Right lobe of liver (tissue), 4 donors: ENCODE measurements at regions not wholly inside any gene's neighbourhood (a gene's known extent, or its start where the extent isn't known, plus 50 kb on each side); places are given as distances from the start of the nearest gene placed in this dataset.

ENCODE experiments used
- POLR2A ChIP-seq: fragments of 450-650 bp; IDR thresholded peaks from one replicate; pipeline ENCODE4 v1.6.1; 2017; ENCODE audit warnings: antibody characterized with exemption, mild to moderate bottlenecking
- TF ChIP-seq, protein P1 (sequence below), 4 donors: fragments of 200-600 bp in 3 of 4; fragments of 450-650 bp in 1 of 4; IDR thresholded peaks; one replicate each; pipeline versions ENCODE4 v1.5.1 to v1.8.0; 2016 to 2022; ENCODE audit warnings: antibody characterized with exemption in 4 of 4, mild to moderate bottlenecking in 2 of 4
- donor health status: DM: no; HTN: no; CAD: no.
- donor health status: DM: no; HTN: no; CAD: no.
- donor health status: DM: no; HTN: yes; CAD: no.

DNA sequence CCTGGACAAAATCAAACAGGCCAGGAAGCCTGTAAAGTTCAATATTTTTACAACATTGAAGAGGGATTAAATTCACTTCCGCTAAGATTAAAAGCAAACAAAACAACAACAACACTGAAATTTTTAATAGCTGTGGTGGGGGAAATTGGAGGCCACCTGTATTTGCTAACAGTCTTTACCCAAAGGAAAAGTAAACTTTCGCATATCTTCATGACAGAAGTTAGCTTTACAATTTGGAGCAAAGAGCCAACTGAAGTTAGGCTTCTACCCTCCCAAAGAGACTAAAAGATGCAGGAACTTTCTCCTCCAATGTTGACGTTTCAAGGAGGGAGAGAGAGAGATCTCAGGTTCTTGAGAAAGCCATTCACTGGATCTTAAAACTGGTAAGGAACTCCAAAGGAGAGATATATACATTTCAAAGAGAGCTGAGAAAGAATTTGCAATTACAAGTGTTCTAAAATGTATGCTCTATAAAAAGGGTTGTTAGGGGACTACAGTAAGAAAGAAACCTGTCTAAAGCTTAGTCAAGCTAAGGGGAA lies 349.2 kb upstream of the CDH9 start:
- TF ChIP-seq, protein P1, sequence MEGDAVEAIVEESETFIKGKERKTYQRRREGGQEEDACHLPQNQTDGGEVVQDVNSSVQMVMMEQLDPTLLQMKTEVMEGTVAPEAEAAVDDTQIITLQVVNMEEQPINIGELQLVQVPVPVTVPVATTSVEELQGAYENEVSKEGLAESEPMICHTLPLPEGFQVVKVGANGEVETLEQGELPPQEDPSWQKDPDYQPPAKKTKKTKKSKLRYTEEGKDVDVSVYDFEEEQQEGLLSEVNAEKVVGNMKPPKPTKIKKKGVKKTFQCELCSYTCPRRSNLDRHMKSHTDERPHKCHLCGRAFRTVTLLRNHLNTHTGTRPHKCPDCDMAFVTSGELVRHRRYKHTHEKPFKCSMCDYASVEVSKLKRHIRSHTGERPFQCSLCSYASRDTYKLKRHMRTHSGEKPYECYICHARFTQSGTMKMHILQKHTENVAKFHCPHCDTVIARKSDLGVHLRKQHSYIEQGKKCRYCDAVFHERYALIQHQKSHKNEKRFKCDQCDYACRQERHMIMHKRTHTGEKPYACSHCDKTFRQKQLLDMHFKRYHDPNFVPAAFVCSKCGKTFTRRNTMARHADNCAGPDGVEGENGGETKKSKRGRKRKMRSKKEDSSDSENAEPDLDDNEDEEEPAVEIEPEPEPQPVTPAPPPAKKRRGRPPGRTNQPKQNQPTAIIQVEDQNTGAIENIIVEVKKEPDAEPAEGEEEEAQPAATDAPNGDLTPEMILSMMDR (IDR thresholded peaks at IDR 0.05) = no peak
- no peak for TF ChIP-seq POLR2A
